HG02798 (cell line): ENCODE measurements at regions not wholly inside any gene's neighbourhood (a gene's known extent, or its start where the extent isn't known, plus 50 kb on each side); places are given as distances from the start of the nearest gene placed in this dataset.

ENCODE experiments used
- ATAC-seq: cut with Tn5 transposase; IDR thresholded peaks from one replicate; pipeline ENCODE4 v1.9.1; 2021; ENCODE audit warnings: mild to moderate bottlenecking; ENCODE audit not compliant: unreplicated experiment, poor library complexity

DNA sequence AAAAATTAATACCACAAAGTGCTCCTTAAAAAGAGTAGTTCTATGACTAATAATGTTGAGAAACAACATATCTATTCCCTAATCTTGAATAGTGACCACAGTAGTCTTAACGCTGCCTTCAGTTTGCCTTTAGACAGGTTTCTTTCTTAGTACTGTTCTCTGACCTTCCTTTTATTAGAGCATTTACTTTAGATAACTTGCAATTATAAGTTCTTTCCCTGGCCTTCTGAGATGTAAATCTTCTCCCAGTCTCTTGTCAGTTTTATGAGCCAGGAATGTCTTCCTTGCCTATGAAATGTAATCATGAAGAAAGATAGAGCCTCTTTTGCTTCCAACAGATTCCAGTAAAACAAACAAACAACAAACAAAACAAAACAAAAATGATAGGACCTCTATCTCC, 1119.8 kb upstream of the LRRTM3 start:
- no peak for ATAC-seq

DNA sequence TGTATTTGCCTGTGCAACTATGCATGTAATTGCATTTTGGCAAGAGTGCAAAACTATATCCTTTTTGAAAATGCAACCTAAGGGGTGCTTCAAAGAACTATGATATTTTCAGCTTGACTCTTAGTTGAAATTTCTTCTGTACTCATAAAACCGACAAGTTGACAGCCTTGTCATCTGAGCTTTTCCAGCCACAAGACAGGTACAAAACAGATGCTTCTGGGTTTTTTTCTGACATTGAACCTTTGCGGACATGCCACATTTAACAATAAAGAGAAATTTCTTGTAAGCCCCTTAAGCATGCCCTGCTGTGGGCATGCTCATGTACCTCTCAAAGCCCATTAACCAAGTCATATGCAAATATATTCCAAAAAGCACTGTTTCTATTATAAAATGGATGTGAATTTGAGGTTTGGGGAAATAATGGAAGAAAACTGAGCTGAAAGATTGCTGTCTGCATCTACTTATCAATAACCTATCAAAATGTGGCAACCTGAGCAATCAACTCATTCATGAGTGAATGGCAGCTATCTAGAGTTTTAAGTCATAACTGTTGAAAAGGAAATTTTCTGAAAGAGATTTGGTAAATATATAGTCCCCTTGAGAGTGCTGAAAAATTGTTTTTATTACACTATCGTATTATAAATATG, 1117.0 kb upstream of the LRRTM3 start:
- no peak for ATAC-seq

DNA sequence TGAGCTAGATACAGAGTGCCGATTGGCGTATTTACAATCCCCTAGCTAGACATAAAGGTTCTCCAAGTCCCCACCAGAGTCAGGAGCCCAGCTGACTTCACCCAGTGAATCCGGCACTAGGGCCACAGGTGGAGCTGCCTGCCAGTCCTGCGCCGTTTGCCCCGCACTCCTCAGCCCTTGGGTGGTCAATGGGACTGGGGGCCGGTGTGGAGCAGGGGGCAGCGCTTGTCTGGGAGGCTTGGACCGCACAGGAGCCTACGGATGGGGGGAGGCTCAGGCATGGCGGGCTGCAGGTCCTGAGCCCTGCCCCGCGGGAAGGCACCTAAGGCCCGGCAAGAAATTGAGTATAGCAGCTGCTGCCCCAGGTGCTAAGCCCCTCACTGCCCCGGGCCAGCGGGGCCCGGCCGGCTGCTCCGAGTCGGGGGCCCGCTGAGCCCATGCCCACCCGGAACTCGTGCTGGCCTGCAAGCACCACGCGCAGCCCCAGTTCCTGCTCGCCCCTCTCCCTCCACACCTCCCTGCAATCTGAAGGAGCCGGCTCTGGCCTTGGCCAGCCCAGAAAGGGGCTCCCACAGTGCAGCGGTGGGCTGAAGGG, 1113.8 kb upstream of the LRRTM3 start:
- no peak for ATAC-seq

DNA sequence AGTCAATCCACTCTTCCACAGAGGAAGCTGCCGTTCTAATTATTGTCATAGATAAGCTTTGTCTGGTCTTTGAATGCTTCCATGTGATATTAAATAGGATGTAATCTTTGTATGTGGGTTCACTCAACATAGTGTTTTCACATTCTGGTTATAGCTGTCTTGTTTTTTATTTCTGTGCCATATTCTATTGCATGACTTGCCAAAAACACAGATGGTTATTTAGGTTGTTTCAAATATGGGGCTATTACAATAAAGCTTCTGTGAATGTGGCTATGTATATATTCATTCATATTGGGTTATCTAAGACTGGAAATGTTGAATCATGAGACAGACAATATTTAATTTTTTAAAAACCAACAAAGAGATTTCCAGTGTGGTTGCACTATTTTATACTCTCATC, 1109.3 kb upstream of the LRRTM3 start:
- ATAC-seq, result no peak

DNA sequence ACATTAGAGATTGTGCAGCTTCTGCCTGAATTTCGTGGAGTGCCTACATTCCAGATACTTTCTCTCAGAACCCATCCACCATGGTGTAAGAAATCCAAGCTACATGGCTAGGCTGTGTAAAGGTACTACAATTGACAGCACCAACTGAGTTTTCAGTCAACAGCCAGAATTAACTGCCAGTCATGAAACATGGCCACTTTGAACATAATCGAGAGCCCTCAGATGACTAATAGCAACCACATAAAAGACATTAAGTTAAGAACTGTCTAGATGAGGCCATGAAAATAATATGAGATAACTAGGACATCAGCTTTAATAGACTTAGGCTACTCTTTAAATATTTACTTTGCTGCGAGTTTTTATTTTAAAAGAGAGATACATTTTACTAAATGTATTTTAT, 1106.8 kb upstream of the LRRTM3 start:
- no peak for ATAC-seq

DNA sequence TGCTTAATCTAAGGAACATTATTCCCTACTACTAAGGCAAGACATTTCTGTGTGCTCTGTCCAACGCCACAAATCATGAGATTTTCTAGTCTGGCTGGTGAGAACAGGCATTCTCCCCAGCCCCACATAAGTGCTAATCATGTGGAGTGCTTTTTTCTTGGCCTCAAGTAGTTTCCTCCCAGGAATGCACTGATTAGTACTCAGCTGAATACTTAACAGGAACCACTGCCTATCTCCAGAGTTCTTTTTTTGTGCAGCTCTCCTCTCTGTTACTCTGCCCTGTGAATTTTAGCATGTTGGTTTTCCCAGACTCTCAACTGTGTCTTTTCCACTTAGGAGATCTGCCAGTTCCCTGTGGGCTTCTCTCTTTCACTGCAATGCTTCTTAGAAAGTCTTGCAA, 1098.5 kb upstream of the LRRTM3 start:
- ATAC-seq, result no peak

DNA sequence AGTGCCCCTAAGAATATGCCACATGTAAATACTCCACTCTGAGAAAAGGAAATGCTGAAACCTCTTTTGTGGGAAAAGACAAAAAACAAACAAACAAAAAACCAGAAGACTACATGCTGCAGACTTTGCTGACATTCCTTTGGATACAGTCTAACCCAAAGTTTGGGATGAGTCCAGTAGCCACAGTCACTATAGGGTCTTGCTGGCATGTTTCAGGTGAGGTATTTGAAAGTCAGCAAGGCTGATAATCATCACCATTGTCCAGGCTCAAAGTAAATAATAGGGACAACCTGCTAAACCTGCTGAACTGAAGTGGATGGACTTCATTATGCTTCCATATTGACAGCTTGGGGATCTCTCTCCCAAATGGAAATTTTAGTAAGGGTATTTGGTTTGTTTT, 1087.0 kb upstream of the LRRTM3 start:
- no peak for ATAC-seq

DNA sequence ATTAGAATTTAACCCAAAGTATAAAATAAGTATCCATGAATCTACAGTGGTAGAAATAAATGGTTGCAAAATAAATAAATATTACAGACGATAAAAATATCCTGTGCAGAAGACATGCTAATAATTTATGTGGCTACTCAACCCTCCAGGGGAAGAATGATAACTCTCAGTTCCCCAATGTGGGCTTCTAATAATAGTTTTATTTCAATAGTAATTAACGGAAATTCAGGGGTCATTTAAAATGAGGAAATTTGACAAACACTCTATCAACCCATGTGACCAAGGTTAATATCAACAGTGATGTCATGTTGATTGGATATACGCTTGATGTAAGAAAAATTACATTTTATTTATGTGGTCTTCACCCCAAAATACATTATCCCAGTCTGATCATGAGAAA, 1082.6 kb upstream of the LRRTM3 start:
- no peak for ATAC-seq

DNA sequence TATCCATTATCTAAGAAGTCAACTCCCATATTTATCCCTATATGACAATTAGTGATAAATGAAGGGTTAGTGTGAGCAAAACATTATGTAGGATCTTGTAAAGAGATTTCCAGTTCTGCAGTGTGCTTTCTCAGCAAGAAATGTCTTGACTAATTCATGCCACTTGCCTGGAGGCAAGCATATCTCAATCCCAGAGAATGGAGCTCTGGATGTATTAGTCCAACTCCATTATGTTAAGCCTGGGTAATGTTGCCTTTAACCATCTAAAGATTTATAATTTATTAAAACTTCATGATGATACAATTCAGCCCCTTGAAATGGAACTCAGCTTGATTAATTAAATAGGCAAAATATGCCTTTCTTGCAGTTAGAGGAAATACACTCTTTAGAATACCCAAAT, 1079.9 kb upstream of the LRRTM3 start:
- no peak for ATAC-seq

DNA sequence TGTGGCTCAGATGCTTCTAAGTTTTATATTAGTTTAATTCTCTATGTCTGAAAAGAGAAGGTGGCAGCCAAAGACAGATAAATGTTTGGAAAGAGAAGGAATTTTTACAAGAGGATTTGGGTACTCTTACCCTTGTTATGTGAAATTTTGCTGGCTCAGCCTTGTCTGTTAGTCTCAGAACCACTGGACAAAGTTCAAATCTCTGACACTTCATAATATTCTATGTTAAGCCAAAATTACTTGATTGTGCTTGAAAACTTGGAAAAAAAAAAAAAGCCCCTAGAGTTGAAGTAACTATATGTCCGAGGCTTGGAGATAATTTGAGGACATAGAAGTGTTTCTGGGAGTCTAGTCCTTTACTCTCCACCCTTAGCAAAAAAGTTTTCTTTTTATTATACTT, 1079.3 kb upstream of the LRRTM3 start:
- ATAC-seq, result no peak

DNA sequence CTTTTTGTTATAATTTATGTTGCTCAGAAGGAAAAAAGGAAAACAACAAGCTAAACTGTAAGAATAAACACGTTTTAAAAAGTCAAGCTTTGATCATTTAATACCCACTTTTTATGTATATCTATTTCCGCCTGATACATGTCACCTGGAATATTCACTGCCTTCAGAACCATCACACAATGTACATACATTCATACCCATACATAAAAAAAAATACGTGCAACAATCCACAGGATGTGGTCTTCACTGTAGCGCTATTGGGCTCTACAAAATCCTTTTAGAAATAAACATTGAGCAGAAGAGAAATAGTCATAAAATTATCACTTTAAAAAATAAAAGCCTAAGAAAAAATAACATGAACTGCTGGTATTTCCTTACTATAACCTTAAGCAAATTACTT, 1078.9 kb upstream of the LRRTM3 start:
- ATAC-seq, result no peak

DNA sequence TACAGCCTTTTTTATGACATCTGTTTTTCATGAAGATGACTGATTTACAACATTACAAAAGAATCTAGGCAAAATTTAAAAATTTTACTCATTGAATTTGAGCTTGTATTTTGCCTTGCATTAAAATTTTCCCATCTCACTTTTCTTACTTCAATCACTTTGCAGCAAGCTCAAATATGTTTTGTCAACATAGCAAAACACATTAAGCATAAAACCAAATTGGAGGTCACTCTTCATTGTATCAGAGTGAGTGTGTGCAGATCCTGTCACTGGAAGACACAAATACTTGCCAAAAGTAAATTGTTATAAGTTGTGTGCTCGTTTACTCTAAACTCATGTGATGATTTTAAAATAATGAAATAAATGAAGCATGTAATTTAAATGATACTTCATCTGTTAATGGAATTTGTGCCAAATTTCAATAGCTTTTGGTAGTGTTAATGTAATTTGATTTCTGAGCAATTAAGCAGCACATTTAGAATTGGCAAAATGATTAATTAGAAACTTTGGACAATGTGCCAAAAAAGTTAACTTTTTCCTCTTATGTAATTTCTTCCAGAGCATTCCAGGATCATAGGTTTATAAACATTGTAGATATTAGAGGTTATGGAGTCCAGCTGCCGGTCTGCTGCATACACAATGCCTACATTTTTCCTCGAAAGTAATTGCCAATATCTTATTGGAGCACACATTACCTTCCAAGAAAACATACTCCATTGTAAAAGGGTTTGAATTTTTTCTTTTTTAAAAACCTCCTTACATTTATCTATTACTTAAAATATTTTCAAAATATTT, 1078.2 kb upstream of the LRRTM3 start:
- ATAC-seq, result no peak

DNA sequence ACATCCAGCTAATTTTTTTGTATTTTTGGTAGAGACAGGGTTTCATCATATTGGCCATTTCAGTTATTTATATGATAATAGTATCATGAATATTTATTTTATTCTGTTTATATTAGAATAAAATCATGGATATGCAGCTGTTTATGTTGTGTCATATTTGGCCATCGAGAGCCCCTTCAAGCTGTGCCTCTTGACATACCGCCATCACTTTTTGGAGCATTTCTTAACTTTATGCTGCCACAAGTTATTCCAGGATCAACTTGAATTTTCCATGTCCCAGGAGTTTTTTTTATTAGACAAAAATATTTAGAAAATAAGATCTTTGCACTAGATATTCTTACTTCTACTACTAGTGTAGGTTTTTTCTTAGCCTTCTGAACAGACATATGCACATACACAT, 1067.0 kb upstream of the LRRTM3 start:
- no peak for ATAC-seq

DNA sequence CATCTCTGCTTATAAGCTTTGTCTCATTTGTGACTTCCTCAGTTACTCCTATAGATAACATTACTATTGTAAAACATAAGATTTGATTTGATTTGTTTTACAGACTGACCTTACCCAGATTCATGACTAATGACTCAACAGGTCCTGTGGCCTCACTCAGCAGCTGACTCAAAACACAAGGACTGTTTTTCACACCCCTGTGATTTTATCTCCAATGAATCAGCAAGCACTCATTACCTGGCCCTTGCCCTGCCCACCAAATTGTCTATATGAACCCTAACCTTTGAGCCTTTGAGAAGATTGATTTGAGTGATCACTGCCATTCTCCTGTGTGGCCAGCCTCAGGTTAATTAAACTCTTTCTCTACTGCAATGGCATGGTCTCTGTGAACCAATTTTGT, 1064.6 kb upstream of the LRRTM3 start:
- ATAC-seq, result peak; percentile 78
